ENCODE measurements at regions not wholly inside any gene's neighbourhood (a gene's known extent, or its start where the extent isn't known, plus 50 kb on each side); places are given as distances from the start of the nearest gene placed in this dataset.

- no peak for TF ChIP-seq CTCF (IDR thresholded peaks at IDR 0.05)
- no peak for TF ChIP-seq POLR2A (IDR thresholded peaks at IDR 0.05)
These were observed 73.2 kb upstream of the TPK1 start for GRCh38 chr7:144908943-144909556.
